ENCODE measurements at regions not wholly inside any gene's neighbourhood (a gene's known extent, or its start where the extent isn't known, plus 50 kb on each side); places are given as distances from the start of the nearest gene placed in this dataset.
A peak's percentile ranks its signal among the peaks of the same experiment; 100 is the strongest.
"Not testable (repeated sequence)": the region's sequence is repeated elsewhere in the genome, so short reads cannot be mapped to it uniquely, and the experiment has no call there.

GRCh38 chrX:96591421-96591820 is 93.2 kb upstream of the DIAPH2 start:
- no peaks in the 10 kb centered on the region for H3K4me1 ChIP-seq
- H3K27me3 ChIP-seq: no peaks in the 10 kb centered on the region
- no peak for TF ChIP-seq CTCF (IDR thresholded peaks at IDR 0.05; ENCODE audit: low read depth, low read length)
- DNase-seq: no peak
- no peaks in the 10 kb centered on the region for H3K9me3 ChIP-seq
- no peaks in the 10 kb centered on the region for H3K36me3 ChIP-seq
- H3K4me3 ChIP-seq (ENCODE audit: low read depth, low read length): no peak overlapping the region

GRCh38 chrX:96597847-96598246 is 86.8 kb upstream of the DIAPH2 start:
- not testable (repeated sequence) for H3K36me3 ChIP-seq; H3K4me1 ChIP-seq; DNase-seq; H3K27me3 ChIP-seq; H3K9me3 ChIP-seq; H3K4me3 ChIP-seq (ENCODE audit: low read depth, low read length)

GRCh38 chrX:96611619-96612362 is 72.9 kb upstream of the DIAPH2 start:
- peak; percentile 24 for DNase-seq
- Histone ChIP-seq H3K27me3 (no peaks in the 10 kb centered on the region), H3K9me3 (no peaks in the 10 kb centered on the region), H3K36me3 (no peaks in the 10 kb centered on the region), H3K4me1 (no peaks in the 10 kb centered on the region), H3K4me3 (ENCODE audit: low read depth, low read length) (no peak overlapping the region)
- no peak for TF ChIP-seq CTCF (IDR thresholded peaks at IDR 0.05; ENCODE audit: low read depth, low read length)

- Histone ChIP-seq H3K4me3 (ENCODE audit: low read depth, low read length) (no peak overlapping the region), H3K36me3 (no peaks in the 10 kb centered on the region), H3K27me3 (no peaks in the 10 kb centered on the region), H3K9me3 (no peaks in the 10 kb centered on the region), H3K4me1 (no peaks in the 10 kb centered on the region)
- TF ChIP-seq CTCF (IDR thresholded peaks at IDR 0.05; ENCODE audit: low read depth, low read length): no peak
- no peak for DNase-seq
Measured at GRCh38 chrX:96615448-96615847, 69.2 kb upstream of the DIAPH2 start.

GRCh38 chrX:96619588-96619987 is 65.1 kb upstream of the DIAPH2 start:
- no peak overlapping the region for H3K4me3 ChIP-seq (ENCODE audit: low read depth, low read length)
- no peaks in the 10 kb centered on the region for H3K36me3 ChIP-seq
- no peaks in the 10 kb centered on the region for H3K9me3 ChIP-seq
- no peak for DNase-seq
- no peaks in the 10 kb centered on the region for H3K4me1 ChIP-seq
- no peak for TF ChIP-seq CTCF (IDR thresholded peaks at IDR 0.05; ENCODE audit: low read depth, low read length)
- H3K27me3 ChIP-seq: no peaks in the 10 kb centered on the region

- no peak overlapping the region for H3K4me3 ChIP-seq (ENCODE audit: low read depth, low read length)
- H3K4me1 ChIP-seq: no peaks in the 10 kb centered on the region
- no peaks in the 10 kb centered on the region for H3K27me3 ChIP-seq
- TF ChIP-seq CTCF (IDR thresholded peaks at IDR 0.05; ENCODE audit: low read depth, low read length): no peak
- H3K36me3 ChIP-seq: no peaks in the 10 kb centered on the region
- DNase-seq: no peak
- H3K9me3 ChIP-seq: no peaks in the 10 kb centered on the region
Measured at GRCh38 chrX:96621811-96622210, 62.8 kb upstream of the DIAPH2 start.
